ENCODE measurements at regions not wholly inside any gene's neighbourhood (a gene's known extent, or its start where the extent isn't known, plus 50 kb on each side); places are given as distances from the start of the nearest gene placed in this dataset.

- H3K27ac ChIP-seq = peak overlapping the region; percentile 89
- TF ChIP-seq CTCF (conservative IDR thresholded peaks at IDR 0.05) = peak; percentile 69
These were observed 70.8 kb upstream of the UCN3 start for GRCh38 chr10:5293691-5294550.

- TF ChIP-seq CTCF (conservative IDR thresholded peaks at IDR 0.05) = no peak
- no peak overlapping the region for H3K27ac ChIP-seq
These were observed 67.3 kb upstream of the UCN3 start for GRCh38 chr10:5297466-5297865.

GRCh38 chr10:5297996-5298395, 66.8 kb upstream of the UCN3 start:
- TF ChIP-seq CTCF (conservative IDR thresholded peaks at IDR 0.05) = no peak
- H3K27ac ChIP-seq = no peak overlapping the region

GRCh38 chr10:5299950-5300349, 64.8 kb upstream of the UCN3 start:
- no peak overlapping the region for H3K27ac ChIP-seq
- TF ChIP-seq CTCF (conservative IDR thresholded peaks at IDR 0.05) = no peak

GRCh38 chr10:5303504-5303903, 61.3 kb upstream of the UCN3 start:
- TF ChIP-seq CTCF (conservative IDR thresholded peaks at IDR 0.05) = no peak
- no peak overlapping the region for H3K27ac ChIP-seq

GRCh38 chr10:5305374-5305773, 59.4 kb upstream of the UCN3 start:
- no peak for TF ChIP-seq CTCF (conservative IDR thresholded peaks at IDR 0.05)
- no peak overlapping the region for H3K27ac ChIP-seq

- TF ChIP-seq CTCF (conservative IDR thresholded peaks at IDR 0.05) = no peak
- no peak overlapping the region for H3K27ac ChIP-seq
These were observed 53.9 kb upstream of the UCN3 start for GRCh38 chr10:5310914-5311313.
